IMR-90 (cell line): ENCODE measurements at regions not wholly inside any gene's neighbourhood (a gene's known extent, or its start where the extent isn't known, plus 50 kb on each side); places are given as distances from the start of the nearest gene placed in this dataset.

ENCODE experiments used
- BHLHE40 ChIP-seq: fragments of 150-350 bp; IDR thresholded peaks from 2 replicates; pipeline ENCODE4 v1.6.1; 2016; ENCODE audit warnings: mild to moderate bottlenecking, low read depth, low read length
- CEBPB ChIP-seq: IDR thresholded peaks from 2 replicates; pipeline ENCODE4 v1.6.1; 2012; ENCODE audit warnings: low read depth, low read length, improper control_type of control experiment
- CHD1 ChIP-seq: IDR thresholded peaks from 2 replicates; pipeline ENCODE4 v1.6.1; 2012; ENCODE audit warnings: low read depth, low read length, improper control_type of control experiment
- CTCF ChIP-seq: conservative IDR thresholded peaks from 2 replicates; pipeline ENCODE4 v1.5.1; 2012; ENCODE audit warnings: mild to moderate bottlenecking, low read depth, low read length, improper control_type of control experiment
- FOS ChIP-seq: fragments of 150-350 bp; IDR thresholded peaks from 2 replicates; pipeline ENCODE4 v1.6.1; 2016; ENCODE audit warnings: low read depth, low read length
- MAFK ChIP-seq: IDR thresholded peaks from 2 replicates; pipeline ENCODE4 v1.6.1; 2012; ENCODE audit warnings: low read depth, low read length, improper control_type of control experiment
- MAZ ChIP-seq: IDR thresholded peaks from 2 replicates; pipeline ENCODE4 v1.6.1; 2012; ENCODE audit warnings: low read depth, mild to moderate bottlenecking, low read length, improper control_type of control experiment, moderate library complexity, borderline replicate concordance
- MXI1 ChIP-seq: IDR thresholded peaks from 2 replicates; pipeline ENCODE4 v1.6.1; 2012; ENCODE audit warnings: low read depth, mild to moderate bottlenecking, low read length, moderate library complexity, borderline replicate concordance
- NFE2L2 ChIP-seq: fragments of 150-350 bp; IDR thresholded peaks from 2 replicates; pipeline ENCODE4 v1.6.1; 2016; ENCODE audit warnings: low read depth, mild to moderate bottlenecking, low read length
- POLR2A ChIP-seq: IDR thresholded peaks from 2 replicates; pipeline ENCODE4 v1.6.1; 2012; ENCODE audit warnings: mild to moderate bottlenecking, low read depth, low read length
- RAD21 ChIP-seq: IDR thresholded peaks from 2 replicates; pipeline ENCODE4 v1.6.1; 2012; ENCODE audit warnings: low read length, improper control_type of control experiment
- RCOR1 ChIP-seq: IDR thresholded peaks from 2 replicates; pipeline ENCODE4 v1.6.1; 2012; ENCODE audit warnings: mild to moderate bottlenecking, low read length, improper control_type of control experiment; ENCODE audit not compliant: insufficient replicate concordance
- RFX5 ChIP-seq: IDR thresholded peaks from 2 replicates; pipeline ENCODE4 v1.8.0; 2012; ENCODE audit warnings: low read depth, mild to moderate bottlenecking, low read length, moderate library complexity
- SMC3 ChIP-seq: fragments of 150-350 bp; IDR thresholded peaks from 2 replicates; pipeline ENCODE4 v1.6.1; 2016; ENCODE audit warnings: low read depth, mild to moderate bottlenecking, antibody characterized with exemption, low read length, moderate library complexity

DNA sequence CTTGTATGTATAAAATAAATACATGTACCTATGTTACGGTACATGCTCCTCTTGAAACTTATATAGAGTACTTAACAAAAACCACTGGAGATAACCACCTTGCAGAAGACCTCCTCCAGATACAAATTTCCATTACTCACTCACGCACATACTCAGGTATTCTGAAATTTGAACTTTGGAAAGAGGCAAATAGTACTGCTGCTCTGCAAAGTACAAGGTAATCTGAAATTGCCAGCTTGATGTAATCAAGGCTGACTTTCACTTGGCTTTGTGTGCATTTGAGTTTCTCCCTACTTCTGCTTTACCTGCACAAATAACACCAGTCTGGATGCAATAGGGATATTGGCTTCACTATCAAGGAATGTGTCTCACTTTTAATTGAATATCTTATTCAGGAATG lies 123.6 kb downstream of the FOXA2 start:
- no peak for TF ChIP-seq CTCF
- TF ChIP-seq RFX5 = no peak
- no peak for TF ChIP-seq POLR2A
- TF ChIP-seq BHLHE40 = no peak
- no peak for TF ChIP-seq NFE2L2
- no peak for TF ChIP-seq MAFK
- TF ChIP-seq FOS = no peak
- no peak for TF ChIP-seq MAZ
- TF ChIP-seq SMC3 = no peak
- TF ChIP-seq CEBPB = no peak
- no peak for TF ChIP-seq CHD1
- no peak for TF ChIP-seq RAD21
- no peak for TF ChIP-seq MXI1
- no peak for TF ChIP-seq RCOR1
